ENCODE measurements at regions not wholly inside any gene's neighbourhood (a gene's known extent, or its start where the extent isn't known, plus 50 kb on each side); places are given as distances from the start of the nearest gene placed in this dataset.

GRCh38 chr14:22334275-22334577 is 254.8 kb downstream of the DAD1 start:
- TF ChIP-seq SPI1 (IDR thresholded peaks at IDR 0.05; ENCODE audit: borderline replicate concordance, low read depth) = no peak
- TF ChIP-seq POLR2AphosphoS5 (IDR thresholded peaks at IDR 0.05; ENCODE audit: low read depth) = no peak
- TF ChIP-seq CTCF (IDR thresholded peaks at IDR 0.05; ENCODE audit: insufficient read depth, low read length) = no peak

GRCh38 chr14:22333422-22334274 is 255.4 kb downstream of the DAD1 start:
- DNase-seq (ENCODE audit: low read depth in 1 of 2, low spot score in 1 of 2) = no peak
- no peak overlapping the region for H3K4me3 ChIP-seq (replicated peaks; ENCODE audit: insufficient read depth, low read length)
- no peak overlapping the region for H3K27ac ChIP-seq (replicated peaks)
- H3K27me3 ChIP-seq (ENCODE audit: insufficient read depth, poor library complexity, severe bottlenecking) = no peaks in the 10 kb centered on the region
- TF ChIP-seq GABPA (IDR thresholded peaks at IDR 0.05; ENCODE audit: low read depth) (no peak), POLR2AphosphoS5 (IDR thresholded peaks at IDR 0.05; ENCODE audit: low read depth) (no peak), SPI1 (IDR thresholded peaks at IDR 0.05; ENCODE audit: borderline replicate concordance, low read depth) (no peak), CTCF (IDR thresholded peaks at IDR 0.05; ENCODE audit: insufficient read depth, low read length) (no peak), REST (IDR thresholded peaks at IDR 0.05; ENCODE audit: insufficient replicate concordance, low read depth) (no peak)

More at GRCh38 chr14:22334275-22334577, 254.8 kb downstream of the DAD1 start:
- Histone ChIP-seq H3K27me3 (ENCODE audit: insufficient read depth, poor library complexity, severe bottlenecking) (no peaks in the 10 kb centered on the region), H3K27ac (replicated peaks) (no peak overlapping the region), H3K4me3 (replicated peaks; ENCODE audit: insufficient read depth, low read length) (no peak overlapping the region)
- no peak for DNase-seq (ENCODE audit: low read depth in 1 of 2, low spot score in 1 of 2)

DNA sequence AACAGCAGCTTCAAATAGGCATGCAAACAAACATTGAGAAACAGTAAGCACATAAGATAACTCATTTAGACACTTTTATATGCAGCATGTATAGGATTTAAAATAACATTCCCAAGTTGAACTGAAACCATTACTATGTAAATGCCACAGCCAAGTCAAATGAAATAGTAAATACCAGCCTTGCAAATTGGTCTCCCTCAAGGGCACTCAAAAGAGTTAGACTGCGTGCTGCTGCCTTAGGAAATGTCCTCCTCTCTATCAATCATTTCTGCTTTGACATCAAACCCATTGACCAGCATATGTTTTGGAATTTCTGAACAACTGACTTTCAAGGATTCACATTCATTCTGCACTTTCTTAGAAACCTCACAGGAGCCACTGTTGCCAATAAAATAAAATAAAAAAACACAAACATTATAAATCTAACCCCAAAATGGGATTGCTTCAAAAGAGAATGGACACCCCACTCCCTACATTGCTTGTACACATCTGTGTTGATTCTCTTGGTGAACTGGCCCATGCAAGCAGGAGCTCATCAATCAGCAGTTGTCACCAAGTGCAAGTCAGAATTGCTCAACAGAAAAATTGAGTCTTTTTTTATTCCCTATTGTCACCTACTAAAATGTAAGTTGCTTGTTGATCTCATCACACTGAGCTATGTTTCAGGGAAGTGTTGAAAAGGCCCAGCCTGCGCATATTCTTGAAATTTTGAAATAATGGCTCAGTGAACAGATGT is 256.2 kb downstream of the DAD1 start:
- H3K27me3 ChIP-seq (ENCODE audit: insufficient read depth, poor library complexity, severe bottlenecking) = no peaks in the 10 kb centered on the region
- no peak for TF ChIP-seq CTCF (IDR thresholded peaks at IDR 0.05; ENCODE audit: insufficient read depth, low read length)
- no peak for TF ChIP-seq POLR2AphosphoS5 (IDR thresholded peaks at IDR 0.05; ENCODE audit: low read depth)
- TF ChIP-seq GABPA (IDR thresholded peaks at IDR 0.05; ENCODE audit: low read depth) = no peak
- TF ChIP-seq SPI1 (IDR thresholded peaks at IDR 0.05; ENCODE audit: borderline replicate concordance, low read depth) = no peak
- TF ChIP-seq REST (IDR thresholded peaks at IDR 0.05; ENCODE audit: insufficient replicate concordance, low read depth) = no peak
- H3K27ac ChIP-seq (replicated peaks) = no peak overlapping the region
- no peak overlapping the region for H3K4me3 ChIP-seq (replicated peaks; ENCODE audit: insufficient read depth, low read length)
- no peak for DNase-seq (ENCODE audit: low read depth in 1 of 2, low spot score in 1 of 2)
